HG02981 (cell line): ENCODE measurements at regions not wholly inside any gene's neighbourhood (a gene's known extent, or its start where the extent isn't known, plus 50 kb on each side); places are given as distances from the start of the nearest gene placed in this dataset.

Experiments used
- ATAC-seq: cut with Tn5 transposase; IDR thresholded peaks from one replicate; pipeline ENCODE4 v1.9.1; 2021; ENCODE audit warnings: mild to moderate bottlenecking, moderate library complexity; ENCODE audit not compliant: unreplicated experiment

GRCh38 chr2:183214680-183215079 is 90.4 kb downstream of the NUP35 start:
- peak; percentile 94 for ATAC-seq

- ATAC-seq = no peak
Observed at GRCh38 chr2:183215917-183216316, 91.7 kb downstream of the NUP35 start.

GRCh38 chr2:183219888-183220287 is 95.6 kb downstream of the NUP35 start:
- ATAC-seq = no peak

GRCh38 chr2:183222751-183223150 is 98.5 kb downstream of the NUP35 start:
- ATAC-seq = no peak

- ATAC-seq = no peak
Observed at GRCh38 chr2:183224948-183225347, 100.7 kb downstream of the NUP35 start.

GRCh38 chr2:183227176-183227575 is 102.9 kb downstream of the NUP35 start:
- no peak for ATAC-seq

GRCh38 chr2:183229386-183229785 is 105.1 kb downstream of the NUP35 start:
- ATAC-seq = peak; percentile 56

GRCh38 chr2:183232161-183232865 is 108.1 kb downstream of the NUP35 start:
- no peak for ATAC-seq

GRCh38 chr2:183242937-183243336 is 118.7 kb downstream of the NUP35 start:
- ATAC-seq = no peak

- ATAC-seq = no peak
Observed at GRCh38 chr2:183243758-183244157, 119.5 kb downstream of the NUP35 start.

GRCh38 chr2:183244300-183244844 is 120.1 kb downstream of the NUP35 start:
- no peak for ATAC-seq

GRCh38 chr2:183248866-183249567 is 124.8 kb downstream of the NUP35 start:
- ATAC-seq = peak; percentile 62

- ATAC-seq = no peak
Observed at GRCh38 chr2:183250061-183250460, 125.8 kb downstream of the NUP35 start.

- no peak for ATAC-seq
Observed at GRCh38 chr2:183250472-183250871, 126.2 kb downstream of the NUP35 start.

- ATAC-seq = no peak
Observed at GRCh38 chr2:183253441-183254130, 129.3 kb downstream of the NUP35 start.

GRCh38 chr2:183255411-183255810 is 131.2 kb downstream of the NUP35 start:
- no peak for ATAC-seq

- no peak for ATAC-seq
Observed at GRCh38 chr2:183259921-183260320, 135.7 kb downstream of the NUP35 start.

- no peak for ATAC-seq
Observed at GRCh38 chr2:183260527-183260926, 136.3 kb downstream of the NUP35 start.

GRCh38 chr2:183264890-183265535 is 140.8 kb downstream of the NUP35 start:
- no peak for ATAC-seq

- ATAC-seq = no peak
Observed at GRCh38 chr2:183267148-183267827, 143.0 kb downstream of the NUP35 start.

- no peak for ATAC-seq
Observed at GRCh38 chr2:183269956-183270355, 145.7 kb downstream of the NUP35 start.
